SK-N-SH treated with all-trans-retinoic acid at 6 μM for 48 hours (cell line): ENCODE measurements at regions not wholly inside any gene's neighbourhood (a gene's known extent, or its start where the extent isn't known, plus 50 kb on each side); places are given as distances from the start of the nearest gene placed in this dataset.

Source experiments
- ARNTL ChIP-seq: fragments of 450-650 bp; formaldehyde crosslinking; IDR thresholded peaks from 2 replicates; pipeline ENCODE4 v1.5.0; 2020; ENCODE audit warnings: low read depth, mild to moderate bottlenecking, moderate library complexity, borderline replicate concordance
- CREB5 ChIP-seq: fragments of 250-450 bp; sonication (Bioruptor Pico); IDR thresholded peaks from 2 replicates; pipeline ENCODE4 v1.5.1; 2020; ENCODE audit warnings: low read depth, mild to moderate bottlenecking, moderate library complexity
- CSRNP3 ChIP-seq: fragments of 250-450 bp; sonication (Bioruptor Pico); IDR thresholded peaks from 2 replicates; pipeline ENCODE4 v1.5.1; 2021; ENCODE audit warnings: mild to moderate bottlenecking, moderate library complexity
- PATZ1 ChIP-seq: fragments of 250-450 bp; sonication (Bioruptor Pico); IDR thresholded peaks from 2 replicates; pipeline ENCODE4 v1.8.0; 2020; ENCODE audit warnings: mild to moderate bottlenecking, moderate library complexity, borderline replicate concordance
- RARB ChIP-seq: fragments of 250-450 bp; sonication (Bioruptor Pico); IDR thresholded peaks from 2 replicates; pipeline ENCODE4 v1.8.0; 2021; ENCODE audit warnings: mild to moderate bottlenecking, moderate library complexity
- ZFP3 ChIP-seq: fragments of 250-450 bp; sonication (Bioruptor Pico); IDR thresholded peaks from 2 replicates; pipeline ENCODE4 v1.5.0; 2020; ENCODE audit warnings: mild to moderate bottlenecking, moderate library complexity

GRCh38 chr4:1480720-1481119, 74.5 kb upstream of the NKX1-1 start:
- no peak for TF ChIP-seq CSRNP3
- TF ChIP-seq RARB (CRISPR knock-in tag): no peak
- TF ChIP-seq ARNTL (CRISPR knock-in tag): no peak
- no peak for TF ChIP-seq CREB5 (CRISPR knock-in tag)
- no peak for TF ChIP-seq PATZ1 (CRISPR knock-in tag)
- no peak for TF ChIP-seq ZFP3 (CRISPR knock-in tag)
